Keratinocyte (primary cell): ENCODE measurements at regions not wholly inside any gene's neighbourhood (a gene's known extent, or its start where the extent isn't known, plus 50 kb on each side); places are given as distances from the start of the nearest gene placed in this dataset.

Experiments used
- DNase-seq: peaks from one replicate; pipeline ENCODE4 v3.0.0-alpha.2; 2011; ENCODE audit warnings: low read depth, missing footprints, low spot score
- FAIRE-seq: peaks from 2 replicates; lab custom pipeline; 2011; peaks lifted over from hg19 to GRCh38; lab: Jason Lieb, UNC
- H2AFZ ChIP-seq: 2 replicates; pipeline ENCODE4 v1.6.0; 2012; ENCODE audit warnings: low read length, control low read depth, inconsistent platforms; ENCODE audit not compliant: control insufficient read depth
- H3K27ac ChIP-seq: 2 replicates; pipeline ENCODE4 v1.5.1; 2011; ENCODE audit warnings: low read length; ENCODE audit not compliant: control insufficient read depth, insufficient read depth
- H3K27me3 ChIP-seq: 3 replicates; pipeline ENCODE4 v1.6.0; 2011; ENCODE audit warnings: low read length; ENCODE audit not compliant: control insufficient read depth, insufficient read depth; ENCODE audit errors: extremely low read depth
- H3K36me3 ChIP-seq, 2 experiments: 2 replicates in 1 of 2; 3 replicates in 1 of 2; pipeline ENCODE4 v1.5.1; 2011; ENCODE audit warnings: low read length in 2 of 2, mild to moderate bottlenecking in 1 of 2; ENCODE audit not compliant: control insufficient read depth in 2 of 2, insufficient read depth in 2 of 2; ENCODE audit errors: extremely low read depth in 1 of 2
- H3K4me1 ChIP-seq: 3 replicates; pipeline ENCODE4 v1.5.1; 2011; ENCODE audit warnings: low read length; ENCODE audit not compliant: control insufficient read depth, insufficient read depth; ENCODE audit errors: extremely low read depth
- H3K4me2 ChIP-seq: 3 replicates; pipeline ENCODE4 v1.6.0; 2011; ENCODE audit warnings: low read depth, low read length; ENCODE audit not compliant: control insufficient read depth, insufficient read depth; ENCODE audit errors: extremely low read depth
- H3K4me3 ChIP-seq, 3 experiments: fragments of 200-600 bp in 1 of 3; sonication (generic) in 1 of 3; 2 replicates in 2 of 3; 3 replicates in 1 of 3; pipeline ENCODE4 v1.5.1; 2011 to 2016; ENCODE audit warnings: low read length in 3 of 3, mild to moderate bottlenecking in 3 of 3, control low read depth in 2 of 3, inconsistent platforms in 1 of 3, low read depth in 1 of 3, mixed read lengths in 1 of 3, mixed run types in 1 of 3, moderate library complexity in 1 of 3; ENCODE audit not compliant: control insufficient read depth in 2 of 3, insufficient read depth in 2 of 3; ENCODE audit errors: extremely low read depth in 1 of 3
- H3K79me2 ChIP-seq: 2 replicates; pipeline ENCODE4 v1.6.0; 2012; ENCODE audit warnings: low read length; ENCODE audit not compliant: control insufficient read depth, insufficient read depth
- H3K9ac ChIP-seq: 3 replicates; pipeline ENCODE4 v1.6.0; 2011; ENCODE audit warnings: low read length; ENCODE audit not compliant: control insufficient read depth, insufficient read depth; ENCODE audit errors: extremely low read depth
- H3K9me1 ChIP-seq: 3 replicates; pipeline ENCODE4 v1.6.0; 2011; ENCODE audit warnings: low read length; ENCODE audit not compliant: control insufficient read depth, insufficient read depth; ENCODE audit errors: extremely low read depth
- H3K9me3 ChIP-seq: 2 replicates; pipeline ENCODE4 v1.5.1; 2012; ENCODE audit warnings: low read depth, low read length; ENCODE audit not compliant: control insufficient read depth
- H4K20me1 ChIP-seq: 3 replicates; pipeline ENCODE4 v1.6.0; 2011; ENCODE audit warnings: low read length; ENCODE audit not compliant: control insufficient read depth, insufficient read depth; ENCODE audit errors: extremely low read depth
- CTCF ChIP-seq, 3 experiments: IDR thresholded peaks in 1 of 3; conservative IDR thresholded peaks in 1 of 3; optimal IDR thresholded peaks in 1 of 3; 2 replicates in 2 of 3; 3 replicates in 1 of 3; pipeline versions ENCODE3 to v1.5.1; 2011; ENCODE audit warnings: low read length in 3 of 3, mild to moderate bottlenecking in 3 of 3, moderate library complexity in 2 of 3, control low read depth in 1 of 3, inconsistent platforms in 1 of 3; ENCODE audit not compliant: insufficient read depth in 2 of 3; ENCODE audit errors: extremely low read depth in 1 of 3
- EZH2 ChIP-seq: IDR thresholded peaks from one replicate; pipeline ENCODE4 v1.6.1; 2012; ENCODE audit warnings: inconsistent platforms, mild to moderate bottlenecking, low read length, moderate library complexity
- dilution Hi-C: fragments of 300-500 bp; cut with MboI; formaldehyde crosslinking; loops from one replicate; pipeline ENCODE4 v1.7.0; 2020; ENCODE audit warnings: low sequenced_read_pairs; ENCODE audit not compliant: extremely low pct_ligation_motif_present

DNA sequence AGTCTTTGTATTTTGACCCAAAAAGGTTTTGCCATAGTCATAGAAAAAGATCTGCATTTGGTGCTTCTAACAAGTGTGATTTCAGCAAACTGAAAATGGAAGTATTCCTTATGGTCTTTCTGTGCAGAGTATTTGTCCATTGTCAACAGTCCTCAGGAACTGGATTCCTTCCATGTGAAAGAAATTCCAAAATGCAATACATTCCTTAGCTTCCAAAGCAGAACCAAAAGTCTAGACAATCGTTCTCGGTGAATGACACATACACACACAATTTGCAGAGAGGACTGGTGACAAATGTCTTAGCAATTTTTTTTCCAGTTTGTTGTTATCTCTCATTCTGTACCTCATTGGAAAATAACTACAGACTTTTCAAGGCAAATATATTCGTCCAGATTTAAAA is 562.2 kb upstream of the SLIT2 start:
- DNase-seq = no peak
- TF ChIP-seq EZH2 = no peak
- no peak for TF ChIP-seq CTCF (optimal IDR thresholded peaks at IDR 0.05 in 1 of 3, IDR thresholded peaks at IDR 0.05 in 1 of 3, conservative IDR thresholded peaks at IDR 0.05 in 1 of 3; ENCODE audit: extremely low read depth in 1 of 3, insufficient read depth in 2 of 3, low read length in 3 of 3)
- no peaks in the 10 kb centered on the region for H3K9me3 ChIP-seq
- no peak overlapping the region for H2AFZ ChIP-seq
- H3K79me2 ChIP-seq = no peaks in the 10 kb centered on the region
- H3K27ac ChIP-seq = no peak overlapping the region
- no peaks in the 10 kb centered on the region for H3K36me3 ChIP-seq
- no peak overlapping the region for H3K9ac ChIP-seq
- H3K4me1 ChIP-seq = no peaks in the 10 kb centered on the region
- no peaks in the 10 kb centered on the region for H4K20me1 ChIP-seq
- H3K4me3 ChIP-seq = no peak overlapping the region
- H3K4me2 ChIP-seq = no peak overlapping the region
- FAIRE-seq = no peak
- no peaks in the 10 kb centered on the region for H3K9me1 ChIP-seq
- no peaks in the 10 kb centered on the region for H3K27me3 ChIP-seq
- dilution Hi-C loops = no loop called here

GRCh38 chr4:19686456-19686855 is 565.2 kb upstream of the SLIT2 start:
- H4K20me1 ChIP-seq = no peaks in the 10 kb centered on the region
- no peak overlapping the region for H2AFZ ChIP-seq
- H3K9me1 ChIP-seq = no peaks in the 10 kb centered on the region
- no peak overlapping the region for H3K4me3 ChIP-seq
- no peaks in the 10 kb centered on the region for H3K79me2 ChIP-seq
- no peak for DNase-seq
- no peaks in the 10 kb centered on the region for H3K9me3 ChIP-seq
- no peaks in the 10 kb centered on the region for H3K4me1 ChIP-seq
- H3K27ac ChIP-seq = no peak overlapping the region
- H3K27me3 ChIP-seq = no peaks in the 10 kb centered on the region
- H3K4me2 ChIP-seq = no peak overlapping the region
- dilution Hi-C loops = no loop called here
- FAIRE-seq = no peak
- TF ChIP-seq EZH2 (no peak), CTCF (optimal IDR thresholded peaks at IDR 0.05 in 1 of 3, IDR thresholded peaks at IDR 0.05 in 1 of 3, conservative IDR thresholded peaks at IDR 0.05 in 1 of 3; ENCODE audit: extremely low read depth in 1 of 3, insufficient read depth in 2 of 3, low read length in 3 of 3) (no peak)
- no peaks in the 10 kb centered on the region for H3K36me3 ChIP-seq
- no peak overlapping the region for H3K9ac ChIP-seq
